ENCODE measurements at regions not wholly inside any gene's neighbourhood (a gene's known extent, or its start where the extent isn't known, plus 50 kb on each side); places are given as distances from the start of the nearest gene placed in this dataset.

DNA sequence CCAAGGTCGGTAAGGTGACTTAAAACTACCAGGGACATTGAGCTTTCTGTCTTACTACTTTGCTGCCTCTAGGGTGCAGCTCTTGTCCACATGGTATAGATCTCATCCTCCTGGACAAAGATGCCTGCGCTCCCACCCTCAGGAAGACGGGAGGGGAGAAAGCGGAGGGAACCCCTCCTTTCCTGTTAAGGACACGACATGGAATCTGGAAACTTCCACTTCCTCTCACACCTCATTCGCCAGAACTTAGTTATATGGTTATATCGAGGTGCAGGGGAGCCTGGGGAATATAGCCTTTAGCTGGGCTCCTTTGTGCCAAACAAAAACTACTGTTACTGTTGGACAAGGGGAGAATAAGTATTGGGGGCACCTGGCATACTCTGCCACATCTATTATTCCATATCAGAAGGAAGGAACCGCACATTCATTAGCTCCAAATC lies 224.3 kb upstream of the TSHZ2 start:
- H3K79me2 ChIP-seq (ENCODE audit: control insufficient read depth, insufficient read depth, low read length), result no peaks in the 10 kb centered on the region
- no peak overlapping the region for H3K9ac ChIP-seq (ENCODE audit: low read length)
- CTCF ChIA-PET, result interaction anchor here (1.4 kb wide), 1 partner anchor 468 kb away, joined by 5 read pairs; no protein-coding TSS in a partner anchor
- no peaks in the 10 kb centered on the region for H3K9me3 ChIP-seq (ENCODE audit: control extremely low read depth in 1 of 3, control insufficient read depth in 2 of 3, insufficient read depth in 1 of 3, low read length in 2 of 3)
- no peak for TF ChIP-seq EZH2 (IDR thresholded peaks at IDR 0.05; ENCODE audit: borderline replicate concordance, insufficient read depth, low read depth, low read length, poor library complexity, severe bottlenecking)
- TF ChIP-seq, protein P1, sequence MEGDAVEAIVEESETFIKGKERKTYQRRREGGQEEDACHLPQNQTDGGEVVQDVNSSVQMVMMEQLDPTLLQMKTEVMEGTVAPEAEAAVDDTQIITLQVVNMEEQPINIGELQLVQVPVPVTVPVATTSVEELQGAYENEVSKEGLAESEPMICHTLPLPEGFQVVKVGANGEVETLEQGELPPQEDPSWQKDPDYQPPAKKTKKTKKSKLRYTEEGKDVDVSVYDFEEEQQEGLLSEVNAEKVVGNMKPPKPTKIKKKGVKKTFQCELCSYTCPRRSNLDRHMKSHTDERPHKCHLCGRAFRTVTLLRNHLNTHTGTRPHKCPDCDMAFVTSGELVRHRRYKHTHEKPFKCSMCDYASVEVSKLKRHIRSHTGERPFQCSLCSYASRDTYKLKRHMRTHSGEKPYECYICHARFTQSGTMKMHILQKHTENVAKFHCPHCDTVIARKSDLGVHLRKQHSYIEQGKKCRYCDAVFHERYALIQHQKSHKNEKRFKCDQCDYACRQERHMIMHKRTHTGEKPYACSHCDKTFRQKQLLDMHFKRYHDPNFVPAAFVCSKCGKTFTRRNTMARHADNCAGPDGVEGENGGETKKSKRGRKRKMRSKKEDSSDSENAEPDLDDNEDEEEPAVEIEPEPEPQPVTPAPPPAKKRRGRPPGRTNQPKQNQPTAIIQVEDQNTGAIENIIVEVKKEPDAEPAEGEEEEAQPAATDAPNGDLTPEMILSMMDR (IDR thresholded peaks at IDR 0.05), result no peak
- no peak overlapping the region for H3K4me3 ChIP-seq (ENCODE audit: control extremely low read depth in 1 of 5, extremely low read depth in 1 of 5, insufficient read depth in 1 of 5, low read depth in 2 of 5, low read length in 4 of 5)
- intact Hi-C loops (cut with micrococcal nuclease), result no loop called here
- no peak overlapping the region for H3K4me2 ChIP-seq (replicated peaks; ENCODE audit: low read depth, low read length, poor library complexity, severe bottlenecking)
- H4K20me1 ChIP-seq (ENCODE audit: control insufficient read depth, insufficient read depth, low read length, poor library complexity, severe bottlenecking), result no peaks in the 10 kb centered on the region
- no peak overlapping the region for H3K27ac Mint-ChIP-seq
- POLR2A ChIA-PET, result no interaction called here
- H3K27me3 ChIP-seq (replicated peaks in 1 of 4; ENCODE audit: control extremely low read depth in 1 of 4, control insufficient read depth in 3 of 4, insufficient read depth in 4 of 4, low read length in 3 of 4), result no peaks in the 10 kb centered on the region
- peaks cover 10% of the 10 kb centered on the region for H3K27me3 Mint-ChIP-seq
- WGBS (ENCODE audit: insufficient coverage), result 39% methylated on average over 3 of the region's 8 CpGs
- no peak overlapping the region for H2AFZ ChIP-seq (ENCODE audit: insufficient read depth, low read depth, low read length, poor library complexity, severe bottlenecking)
- no peaks in the 10 kb centered on the region for H3K4me1 ChIP-seq (ENCODE audit: control insufficient read depth in 2 of 2, insufficient read depth in 2 of 2, low read length in 2 of 2)
- H3K36me3 ChIP-seq (replicated peaks in 1 of 2; ENCODE audit: control extremely low read depth in 1 of 2, control insufficient read depth in 1 of 2, extremely low read depth in 1 of 2, insufficient read depth in 2 of 2, low read length in 1 of 2), result no peaks in the 10 kb centered on the region
- no peaks in the 10 kb centered on the region for H3K9me3 Mint-ChIP-seq (ENCODE audit: insufficient read depth)
- DNase-seq, result no peak
- no peak for ATAC-seq (ENCODE audit: low read depth)
- no peak overlapping the region for H3K27ac ChIP-seq (ENCODE audit: low read length in 2 of 2)
- H3K4me1 Mint-ChIP-seq, result no peaks in the 10 kb centered on the region
- no peak overlapping the region for H3K4me3 Mint-ChIP-seq

DNA sequence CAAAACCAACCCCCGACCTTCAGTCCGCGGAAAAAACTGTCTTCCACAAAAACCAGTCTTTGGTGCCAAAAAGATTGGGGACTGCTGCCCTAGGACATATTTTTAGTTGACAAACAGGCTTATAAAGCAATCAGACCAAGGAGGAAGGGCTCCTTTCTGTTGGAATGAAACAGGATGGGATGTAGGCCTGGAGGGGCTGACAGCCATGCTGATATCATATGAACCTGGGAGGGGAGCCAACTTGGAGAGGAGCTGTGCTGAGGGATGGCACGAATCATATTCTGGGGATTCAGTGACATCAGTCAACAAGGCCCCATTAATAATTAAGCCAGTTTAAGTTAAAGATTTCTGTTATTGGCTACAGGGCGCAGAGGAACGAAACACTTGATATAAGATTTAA lies 225.4 kb upstream of the TSHZ2 start:
- Histone ChIP-seq H3K79me2 (ENCODE audit: control insufficient read depth, insufficient read depth, low read length) (no peaks in the 10 kb centered on the region), H3K27me3 (replicated peaks in 1 of 4; ENCODE audit: control extremely low read depth in 1 of 4, control insufficient read depth in 3 of 4, insufficient read depth in 4 of 4, low read length in 3 of 4) (no peaks in the 10 kb centered on the region), H3K27ac (ENCODE audit: low read length in 2 of 2) (no peak overlapping the region), H3K36me3 (replicated peaks in 1 of 2; ENCODE audit: control extremely low read depth in 1 of 2, control insufficient read depth in 1 of 2, extremely low read depth in 1 of 2, insufficient read depth in 2 of 2, low read length in 1 of 2) (no peaks in the 10 kb centered on the region), H3K9me3 (ENCODE audit: control extremely low read depth in 1 of 3, control insufficient read depth in 2 of 3, insufficient read depth in 1 of 3, low read length in 2 of 3) (no peaks in the 10 kb centered on the region), H3K4me2 (replicated peaks; ENCODE audit: low read depth, low read length, poor library complexity, severe bottlenecking) (no peak overlapping the region), H4K20me1 (ENCODE audit: control insufficient read depth, insufficient read depth, low read length, poor library complexity, severe bottlenecking) (no peaks in the 10 kb centered on the region), H2AFZ (ENCODE audit: insufficient read depth, low read depth, low read length, poor library complexity, severe bottlenecking) (no peak overlapping the region), H3K9ac (ENCODE audit: low read length) (no peak overlapping the region), H3K4me1 (ENCODE audit: control insufficient read depth in 2 of 2, insufficient read depth in 2 of 2, low read length in 2 of 2) (no peaks in the 10 kb centered on the region), H3K4me3 (ENCODE audit: control extremely low read depth in 1 of 5, extremely low read depth in 1 of 5, insufficient read depth in 1 of 5, low read depth in 2 of 5, low read length in 4 of 5) (no peak overlapping the region)
- DNase-seq, result no peak
- TF ChIP-seq, protein P1 (IDR thresholded peaks at IDR 0.05), result no peak
- no peak for TF ChIP-seq EZH2 (IDR thresholded peaks at IDR 0.05; ENCODE audit: borderline replicate concordance, insufficient read depth, low read depth, low read length, poor library complexity, severe bottlenecking)
- peaks cover 10% of the 10 kb centered on the region for H3K27me3 Mint-ChIP-seq
- no peak overlapping the region for H3K4me3 Mint-ChIP-seq
- no peak overlapping the region for H3K27ac Mint-ChIP-seq
- H3K4me1 Mint-ChIP-seq, result no peaks in the 10 kb centered on the region
- WGBS (ENCODE audit: insufficient coverage), result no CpG with 5 or more reads among the region's 6 CpGs
- intact Hi-C loops (cut with micrococcal nuclease), result no loop called here
- no peaks in the 10 kb centered on the region for H3K9me3 Mint-ChIP-seq (ENCODE audit: insufficient read depth)
- ATAC-seq (ENCODE audit: low read depth), result no peak
- ChIA-PET CTCF (no interaction called here), POLR2A (no interaction called here)
